HL-60 (cell line): ENCODE measurements at regions not wholly inside any gene's neighbourhood (a gene's known extent, or its start where the extent isn't known, plus 50 kb on each side); places are given as distances from the start of the nearest gene placed in this dataset.
"Not testable (repeated sequence)": the region's sequence is repeated elsewhere in the genome, so short reads cannot be mapped to it uniquely, and the experiment has no call there.

ENCODE experiments used
- DNase-seq, 2 experiments: peaks; one replicate each; pipeline ENCODE4 v3.0.0-alpha.2; 2010 to 2020; ENCODE audit warnings: low read depth in 1 of 2, low spot score in 1 of 2
- H3K27ac ChIP-seq: fragments of 250-450 bp; sonication (Bioruptor Pico); replicated peaks from 2 replicates; pipeline ENCODE4 v1.5.1; 2020; ENCODE audit warnings: mild to moderate bottlenecking, moderate library complexity
- H3K27me3 ChIP-seq: fragments of 250-450 bp; sonication (Bioruptor Pico); 2 replicates; pipeline ENCODE4 v1.5.1; 2021; ENCODE audit warnings: mild to moderate bottlenecking, moderate library complexity; ENCODE audit not compliant: insufficient read depth, poor library complexity, severe bottlenecking
- H3K4me3 ChIP-seq: replicated peaks from 2 replicates; pipeline ENCODE4 v1.5.1; 2011; ENCODE audit warnings: mild to moderate bottlenecking, control low read depth, low read length; ENCODE audit not compliant: insufficient read depth
- CTCF ChIP-seq: IDR thresholded peaks from one replicate; pipeline ENCODE4 v1.5.1; 2011; ENCODE audit warnings: low read length, control low read depth, inconsistent platforms; ENCODE audit not compliant: insufficient read depth
- GABPA ChIP-seq: IDR thresholded peaks from 2 replicates; pipeline ENCODE4 v1.6.1; 2012; ENCODE audit warnings: low read depth
- POLR2AphosphoS5 ChIP-seq: IDR thresholded peaks from 2 replicates; pipeline ENCODE4 v1.6.1; 2012; ENCODE audit warnings: low read depth
- SPI1 ChIP-seq: IDR thresholded peaks from 2 replicates; pipeline ENCODE4 v1.6.1; 2012; ENCODE audit warnings: low read depth, mild to moderate bottlenecking, borderline replicate concordance
- TF ChIP-seq, protein P1 (sequence below): IDR thresholded peaks from 2 replicates; pipeline ENCODE4 v1.6.1; 2012; ENCODE audit warnings: low read depth; ENCODE audit not compliant: insufficient replicate concordance

- Histone ChIP-seq H3K4me3 (no peak overlapping the region), H3K27ac (no peak overlapping the region), H3K27me3 (no peaks in the 10 kb centered on the region)
- TF ChIP-seq, protein P1, sequence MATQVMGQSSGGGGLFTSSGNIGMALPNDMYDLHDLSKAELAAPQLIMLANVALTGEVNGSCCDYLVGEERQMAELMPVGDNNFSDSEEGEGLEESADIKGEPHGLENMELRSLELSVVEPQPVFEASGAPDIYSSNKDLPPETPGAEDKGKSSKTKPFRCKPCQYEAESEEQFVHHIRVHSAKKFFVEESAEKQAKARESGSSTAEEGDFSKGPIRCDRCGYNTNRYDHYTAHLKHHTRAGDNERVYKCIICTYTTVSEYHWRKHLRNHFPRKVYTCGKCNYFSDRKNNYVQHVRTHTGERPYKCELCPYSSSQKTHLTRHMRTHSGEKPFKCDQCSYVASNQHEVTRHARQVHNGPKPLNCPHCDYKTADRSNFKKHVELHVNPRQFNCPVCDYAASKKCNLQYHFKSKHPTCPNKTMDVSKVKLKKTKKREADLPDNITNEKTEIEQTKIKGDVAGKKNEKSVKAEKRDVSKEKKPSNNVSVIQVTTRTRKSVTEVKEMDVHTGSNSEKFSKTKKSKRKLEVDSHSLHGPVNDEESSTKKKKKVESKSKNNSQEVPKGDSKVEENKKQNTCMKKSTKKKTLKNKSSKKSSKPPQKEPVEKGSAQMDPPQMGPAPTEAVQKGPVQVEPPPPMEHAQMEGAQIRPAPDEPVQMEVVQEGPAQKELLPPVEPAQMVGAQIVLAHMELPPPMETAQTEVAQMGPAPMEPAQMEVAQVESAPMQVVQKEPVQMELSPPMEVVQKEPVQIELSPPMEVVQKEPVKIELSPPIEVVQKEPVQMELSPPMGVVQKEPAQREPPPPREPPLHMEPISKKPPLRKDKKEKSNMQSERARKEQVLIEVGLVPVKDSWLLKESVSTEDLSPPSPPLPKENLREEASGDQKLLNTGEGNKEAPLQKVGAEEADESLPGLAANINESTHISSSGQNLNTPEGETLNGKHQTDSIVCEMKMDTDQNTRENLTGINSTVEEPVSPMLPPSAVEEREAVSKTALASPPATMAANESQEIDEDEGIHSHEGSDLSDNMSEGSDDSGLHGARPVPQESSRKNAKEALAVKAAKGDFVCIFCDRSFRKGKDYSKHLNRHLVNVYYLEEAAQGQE: no peak
- TF ChIP-seq SPI1 (peak; percentile 88), POLR2AphosphoS5 (no peak), GABPA (no peak)
- DNase-seq: no peak
These were observed 235.3 kb upstream of the MME start for GRCh38 chr3:154844863-154845262.

DNA sequence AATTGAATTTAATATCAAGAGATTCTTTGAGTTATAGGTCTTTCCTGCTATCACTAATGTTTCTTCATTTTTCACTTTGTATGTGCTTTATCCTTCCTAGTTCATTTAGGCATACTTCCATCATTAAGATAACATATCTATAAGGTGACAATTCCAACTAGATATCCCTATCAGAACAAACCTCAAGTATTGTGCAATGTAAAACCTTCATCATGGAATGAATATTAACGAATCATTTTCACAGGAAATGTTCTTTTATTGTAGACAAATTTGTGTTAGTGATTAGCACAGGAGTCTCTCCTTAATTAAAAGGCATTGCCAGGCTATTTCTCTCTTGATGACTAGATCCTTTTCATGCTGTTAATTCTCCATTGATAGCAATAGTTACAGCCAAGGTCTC, 236.5 kb upstream of the MME start:
- H3K27ac ChIP-seq: no peak overlapping the region
- TF ChIP-seq SPI1: no peak
- TF ChIP-seq, protein P1: no peak
- no peak for DNase-seq

DNA sequence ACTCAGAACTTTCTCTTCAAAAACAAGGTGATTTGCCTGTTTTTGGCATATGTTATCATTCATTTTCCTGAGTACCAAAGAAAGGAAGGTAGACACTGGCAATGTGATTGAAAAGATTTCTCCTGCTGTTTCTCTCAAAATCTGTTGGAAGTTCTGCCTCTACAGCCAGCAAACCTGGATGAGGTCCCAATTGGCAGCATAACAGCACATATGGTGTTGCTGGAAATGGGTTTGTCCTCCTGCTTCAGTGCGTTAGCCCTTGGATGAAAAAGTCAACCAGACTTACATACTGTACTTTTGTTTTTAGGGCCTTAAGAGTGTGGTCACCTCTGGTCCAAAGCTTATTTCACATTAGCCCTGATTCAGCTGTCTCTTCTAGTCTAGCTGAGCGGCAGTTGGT, 237.6 kb upstream of the MME start:
- no peak for TF ChIP-seq POLR2AphosphoS5
- no peak for TF ChIP-seq CTCF
- TF ChIP-seq, protein P1: no peak
- no peak for TF ChIP-seq SPI1
- no peak for TF ChIP-seq GABPA
- Histone ChIP-seq H3K27me3 (no peaks in the 10 kb centered on the region), H3K27ac (no peak overlapping the region), H3K4me3 (no peak overlapping the region)
- DNase-seq: no peak

More for the DNA sequence above, 236.5 kb upstream of the MME start:
- Histone ChIP-seq H3K4me3 (no peak overlapping the region), H3K27me3 (no peaks in the 10 kb centered on the region)

GRCh38 chr3:154835639-154836038, 244.5 kb upstream of the MME start:
- no peak overlapping the region for H3K4me3 ChIP-seq
- H3K27me3 ChIP-seq: no peaks in the 10 kb centered on the region
- no peak overlapping the region for H3K27ac ChIP-seq
- no peak for TF ChIP-seq SPI1
- TF ChIP-seq, protein P1: no peak
- DNase-seq: no peak

DNA sequence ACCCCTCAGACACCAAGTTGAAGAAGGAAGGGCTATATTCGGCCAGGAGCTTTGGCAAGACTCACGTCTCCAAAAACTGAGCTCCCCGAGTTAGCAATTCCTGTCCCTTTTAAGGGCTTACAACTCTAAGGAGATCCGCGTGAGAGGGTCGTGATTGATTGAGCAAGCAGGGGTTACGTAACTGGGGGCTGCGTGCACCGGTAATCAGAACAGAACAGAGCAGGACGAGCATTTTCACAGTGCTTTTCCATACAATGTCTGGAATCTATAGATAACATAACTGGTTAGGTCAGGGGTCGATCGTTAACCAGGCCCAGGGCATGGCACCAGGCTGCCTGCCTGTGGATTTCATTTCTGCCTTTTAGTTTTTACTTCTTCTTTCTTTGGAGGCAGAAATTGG, 245.3 kb upstream of the MME start:
- H3K27me3 ChIP-seq, DNase-seq, H3K27ac ChIP-seq, H3K4me3 ChIP-seq: not testable (repeated sequence)
